HFFc6 (cell line): ENCODE measurements at regions not wholly inside any gene's neighbourhood (a gene's known extent, or its start where the extent isn't known, plus 50 kb on each side); places are given as distances from the start of the nearest gene placed in this dataset. TPM values are rescaled to one million over a fixed set of nuclear protein-coding genes. Genes with fewer than 3 reads are reported as not detected.

Experiments used
- DNase-seq: peaks from one replicate; pipeline ENCODE4 v3.0.0-alpha.2; 2018
- H3K27ac Mint-ChIP-seq: 2 replicates; pipeline ENCODE4 v1.8.0; 2020; ENCODE audit warnings: mild to moderate bottlenecking, mixed read lengths
- H3K27me3 Mint-ChIP-seq: 2 replicates; pipeline ENCODE4 v1.8.0; 2021; ENCODE audit warnings: mild to moderate bottlenecking, moderate library complexity, mixed read lengths; ENCODE audit not compliant: insufficient read depth
- H3K36me3 Mint-ChIP-seq: 2 replicates; pipeline ENCODE4 v1.8.0; 2021; ENCODE audit warnings: low read depth, mixed read lengths
- H3K4me1 Mint-ChIP-seq: 2 replicates; pipeline ENCODE4 v1.8.0; 2020; ENCODE audit warnings: low read depth, mixed read lengths
- H3K4me3 Mint-ChIP-seq: 2 replicates; pipeline ENCODE4 v1.8.0; 2020; ENCODE audit warnings: mild to moderate bottlenecking, moderate library complexity, mixed read lengths
- H3K9me3 Mint-ChIP-seq: 2 replicates; pipeline ENCODE4 v1.8.0; 2020; ENCODE audit warnings: mild to moderate bottlenecking, mixed read lengths
- microRNA-seq: library from miRNA; unstranded; fragments of <30 nt; microRNA quantifications from one replicate; pipeline ENCODE4, GENCODE V29; 2019
- TF ChIP-seq, protein P1 (sequence below): fragments of 200-600 bp; sonication (generic); IDR thresholded peaks from 2 replicates; pipeline ENCODE4 v1.5.0; 2021; ENCODE audit warnings: antibody characterized with exemption, mild to moderate bottlenecking

DNA sequence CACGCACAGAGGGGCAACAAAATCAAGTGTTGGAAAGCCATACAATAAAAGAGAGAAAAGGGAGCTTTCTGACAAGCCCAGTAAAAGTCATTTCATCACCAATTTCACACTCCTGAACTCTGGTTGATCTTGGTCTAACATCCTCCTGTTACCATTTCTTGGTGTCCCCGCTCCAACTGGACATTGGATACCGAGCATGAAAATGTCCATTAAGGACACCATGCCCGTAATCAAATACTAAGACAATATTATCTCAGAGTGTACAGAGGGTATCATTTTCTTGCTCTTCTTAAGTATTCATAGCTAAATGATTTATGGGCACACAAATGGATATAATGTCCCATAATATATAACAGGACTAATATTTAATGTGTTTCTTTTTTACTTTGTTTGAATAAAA lies 218.9 kb downstream of the EPHA4 start:
- Mint-ChIP-seq H3K27me3 (no peaks in the 10 kb centered on the region), H3K4me3 (no peak overlapping the region), H3K9me3 (no peaks in the 10 kb centered on the region), H3K27ac (no peak overlapping the region), H3K36me3 (no peaks in the 10 kb centered on the region), H3K4me1 (peaks cover 26% of the 10 kb centered on the region)
- TF ChIP-seq, protein P1, sequence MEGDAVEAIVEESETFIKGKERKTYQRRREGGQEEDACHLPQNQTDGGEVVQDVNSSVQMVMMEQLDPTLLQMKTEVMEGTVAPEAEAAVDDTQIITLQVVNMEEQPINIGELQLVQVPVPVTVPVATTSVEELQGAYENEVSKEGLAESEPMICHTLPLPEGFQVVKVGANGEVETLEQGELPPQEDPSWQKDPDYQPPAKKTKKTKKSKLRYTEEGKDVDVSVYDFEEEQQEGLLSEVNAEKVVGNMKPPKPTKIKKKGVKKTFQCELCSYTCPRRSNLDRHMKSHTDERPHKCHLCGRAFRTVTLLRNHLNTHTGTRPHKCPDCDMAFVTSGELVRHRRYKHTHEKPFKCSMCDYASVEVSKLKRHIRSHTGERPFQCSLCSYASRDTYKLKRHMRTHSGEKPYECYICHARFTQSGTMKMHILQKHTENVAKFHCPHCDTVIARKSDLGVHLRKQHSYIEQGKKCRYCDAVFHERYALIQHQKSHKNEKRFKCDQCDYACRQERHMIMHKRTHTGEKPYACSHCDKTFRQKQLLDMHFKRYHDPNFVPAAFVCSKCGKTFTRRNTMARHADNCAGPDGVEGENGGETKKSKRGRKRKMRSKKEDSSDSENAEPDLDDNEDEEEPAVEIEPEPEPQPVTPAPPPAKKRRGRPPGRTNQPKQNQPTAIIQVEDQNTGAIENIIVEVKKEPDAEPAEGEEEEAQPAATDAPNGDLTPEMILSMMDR: no peak
- no peak for DNase-seq

DNA sequence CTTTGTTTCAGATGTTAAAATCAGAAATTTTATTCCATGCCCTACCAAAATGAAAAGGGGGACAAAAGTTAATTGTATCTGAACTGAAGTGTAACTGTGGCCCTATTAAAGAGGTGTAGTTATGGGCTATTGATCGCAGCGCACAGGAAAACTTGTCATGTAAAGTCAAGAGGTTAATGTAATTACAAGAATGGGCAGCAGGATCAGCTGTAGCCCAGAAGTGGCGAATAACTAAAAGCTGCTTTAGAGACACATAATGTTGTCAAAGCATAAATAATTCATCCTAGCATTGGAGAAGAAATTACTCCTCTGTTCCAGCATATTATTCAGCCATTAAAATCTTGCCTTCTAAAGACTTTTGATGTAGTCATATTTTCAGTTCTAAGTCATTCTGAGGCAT lies 211.8 kb downstream of the EPHA4 start:
- H3K4me1 Mint-ChIP-seq: no peaks in the 10 kb centered on the region
- H3K27ac Mint-ChIP-seq: no peak overlapping the region
- H3K36me3 Mint-ChIP-seq: no peaks in the 10 kb centered on the region
- DNase-seq: no peak
- TF ChIP-seq, protein P1: no peak
- no peak overlapping the region for H3K4me3 Mint-ChIP-seq
- peaks cover 2% of the 10 kb centered on the region; the same call in 1 of the 2 replicates for H3K27me3 Mint-ChIP-seq
- H3K9me3 Mint-ChIP-seq: no peaks in the 10 kb centered on the region

DNA sequence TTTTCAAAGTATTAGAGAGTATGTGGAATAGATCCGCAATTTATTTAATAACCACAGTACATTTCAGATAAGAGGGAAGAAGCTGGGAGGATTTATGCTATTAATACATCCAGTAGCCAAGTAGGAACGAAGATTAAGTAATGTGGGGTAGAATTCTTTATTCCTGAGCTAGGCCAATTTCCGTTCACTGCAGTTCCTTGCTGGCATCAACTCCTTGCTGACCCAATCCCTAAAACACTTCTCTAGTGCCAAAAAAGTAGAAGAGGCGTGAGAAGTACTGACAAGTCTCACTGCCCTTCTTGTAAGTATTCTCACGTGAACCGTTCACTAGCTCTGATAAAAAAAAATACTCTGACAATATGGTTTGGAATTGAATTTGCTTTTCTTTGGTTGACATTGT lies 211.4 kb downstream of the EPHA4 start:
- H3K4me1 Mint-ChIP-seq: no peaks in the 10 kb centered on the region
- H3K27me3 Mint-ChIP-seq: peaks cover 2% of the 10 kb centered on the region; the same call in 1 of the 2 replicates
- TF ChIP-seq, protein P1: no peak
- no peaks in the 10 kb centered on the region for H3K36me3 Mint-ChIP-seq
- DNase-seq: no peak
- no peak overlapping the region for H3K4me3 Mint-ChIP-seq
- no peaks in the 10 kb centered on the region for H3K9me3 Mint-ChIP-seq
- no peak overlapping the region for H3K27ac Mint-ChIP-seq

DNA sequence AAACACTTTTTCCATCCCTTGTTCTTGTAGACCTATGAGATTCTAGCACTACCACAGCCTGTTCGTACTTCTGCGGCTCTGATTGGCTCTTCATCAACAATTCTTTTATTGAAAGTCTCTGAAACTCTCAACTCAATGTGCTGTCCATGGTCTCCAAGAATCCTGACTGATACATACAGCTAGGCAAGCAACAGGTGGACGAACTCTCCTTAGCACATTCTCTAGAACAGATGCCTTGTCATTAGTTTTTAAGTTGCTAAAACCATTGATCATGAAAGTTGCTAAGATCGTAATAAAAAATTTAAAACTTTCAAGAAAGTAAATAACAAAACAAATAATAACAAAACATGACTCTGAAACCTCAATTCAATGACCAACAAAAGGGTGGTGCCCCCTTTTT lies 210.5 kb downstream of the EPHA4 start:
- Mint-ChIP-seq H3K36me3 (no peaks in the 10 kb centered on the region), H3K4me3 (no peak overlapping the region), H3K27me3 (peaks cover 2% of the 10 kb centered on the region; the same call in 1 of the 2 replicates), H3K27ac (no peak overlapping the region), H3K4me1 (no peaks in the 10 kb centered on the region), H3K9me3 (no peaks in the 10 kb centered on the region)
- TF ChIP-seq, protein P1: no peak
- DNase-seq: no peak

DNA sequence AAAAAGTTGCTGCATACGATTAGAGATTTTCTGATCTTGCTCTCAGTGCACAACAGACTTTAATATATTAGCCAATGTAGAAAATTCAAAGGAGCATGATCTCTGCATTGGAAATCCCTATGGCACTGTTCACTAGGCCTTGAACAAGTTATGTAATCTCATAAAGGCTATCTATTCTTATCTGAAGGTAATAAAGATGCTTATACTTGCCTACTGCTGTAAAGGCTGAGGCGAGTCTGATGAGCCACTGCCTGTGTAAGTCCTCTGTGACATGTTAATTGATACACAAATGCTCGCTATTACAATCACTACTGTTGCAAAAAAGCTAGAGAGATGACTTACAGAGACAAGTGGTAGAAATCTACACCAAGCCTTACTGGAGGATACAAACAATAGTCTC lies 207.4 kb downstream of the EPHA4 start:
- H3K27ac Mint-ChIP-seq: no peak overlapping the region
- TF ChIP-seq, protein P1: no peak
- no peaks in the 10 kb centered on the region for H3K9me3 Mint-ChIP-seq
- no peak overlapping the region for H3K4me3 Mint-ChIP-seq
- H3K4me1 Mint-ChIP-seq: no peaks in the 10 kb centered on the region
- peaks cover 2% of the 10 kb centered on the region; the same call in 1 of the 2 replicates for H3K27me3 Mint-ChIP-seq
- DNase-seq: no peak
- H3K36me3 Mint-ChIP-seq: no peaks in the 10 kb centered on the region

Small RNA genes in the stretch of these regions (microRNA-seq; reads per million reads assigned to microRNA genes)
- not detected for gene MIR4268
